Bronchial epithelial cell (primary cell): ENCODE measurements at regions not wholly inside any gene's neighbourhood (a gene's known extent, or its start where the extent isn't known, plus 50 kb on each side); places are given as distances from the start of the nearest gene placed in this dataset.

ENCODE experiments used
- DNase-seq: peaks from one replicate; pipeline ENCODE4 v3.0.0-alpha.2; 2010; ENCODE audit warnings: low read depth
- FAIRE-seq: peaks from 2 replicates; lab custom pipeline; 2011; peaks lifted over from hg19 to GRCh38; lab: Jason Lieb, UNC
- H3K27me3 ChIP-seq: 2 replicates; pipeline ENCODE4 v1.5.1; 2011; ENCODE audit warnings: low read length; ENCODE audit not compliant: control insufficient read depth, insufficient read depth
- H3K36me3 ChIP-seq: 2 replicates; pipeline ENCODE4 v1.5.1; 2011; ENCODE audit warnings: low read length; ENCODE audit not compliant: control insufficient read depth, insufficient read depth
- H3K4me3 ChIP-seq: 2 replicates; pipeline ENCODE4 v1.5.1; 2011; ENCODE audit warnings: mild to moderate bottlenecking, low read depth, low read length, control low read depth
- TF ChIP-seq, protein P1 (sequence below): IDR thresholded peaks from 2 replicates; pipeline ENCODE4 v1.5.1; 2011; ENCODE audit warnings: mild to moderate bottlenecking, moderate library complexity, low read length, control low read depth, inconsistent platforms; ENCODE audit not compliant: insufficient read depth, severe bottlenecking

- H3K4me3 ChIP-seq = no peak overlapping the region
- FAIRE-seq (no peak), DNase-seq (peak; percentile 21)
- TF ChIP-seq, protein P1, sequence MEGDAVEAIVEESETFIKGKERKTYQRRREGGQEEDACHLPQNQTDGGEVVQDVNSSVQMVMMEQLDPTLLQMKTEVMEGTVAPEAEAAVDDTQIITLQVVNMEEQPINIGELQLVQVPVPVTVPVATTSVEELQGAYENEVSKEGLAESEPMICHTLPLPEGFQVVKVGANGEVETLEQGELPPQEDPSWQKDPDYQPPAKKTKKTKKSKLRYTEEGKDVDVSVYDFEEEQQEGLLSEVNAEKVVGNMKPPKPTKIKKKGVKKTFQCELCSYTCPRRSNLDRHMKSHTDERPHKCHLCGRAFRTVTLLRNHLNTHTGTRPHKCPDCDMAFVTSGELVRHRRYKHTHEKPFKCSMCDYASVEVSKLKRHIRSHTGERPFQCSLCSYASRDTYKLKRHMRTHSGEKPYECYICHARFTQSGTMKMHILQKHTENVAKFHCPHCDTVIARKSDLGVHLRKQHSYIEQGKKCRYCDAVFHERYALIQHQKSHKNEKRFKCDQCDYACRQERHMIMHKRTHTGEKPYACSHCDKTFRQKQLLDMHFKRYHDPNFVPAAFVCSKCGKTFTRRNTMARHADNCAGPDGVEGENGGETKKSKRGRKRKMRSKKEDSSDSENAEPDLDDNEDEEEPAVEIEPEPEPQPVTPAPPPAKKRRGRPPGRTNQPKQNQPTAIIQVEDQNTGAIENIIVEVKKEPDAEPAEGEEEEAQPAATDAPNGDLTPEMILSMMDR = no peak
- H3K36me3 ChIP-seq = no peaks in the 10 kb centered on the region
- no peaks in the 10 kb centered on the region for H3K27me3 ChIP-seq
Observed at GRCh38 chr7:42414941-42415505, 178.0 kb upstream of the GLI3 start.

DNA sequence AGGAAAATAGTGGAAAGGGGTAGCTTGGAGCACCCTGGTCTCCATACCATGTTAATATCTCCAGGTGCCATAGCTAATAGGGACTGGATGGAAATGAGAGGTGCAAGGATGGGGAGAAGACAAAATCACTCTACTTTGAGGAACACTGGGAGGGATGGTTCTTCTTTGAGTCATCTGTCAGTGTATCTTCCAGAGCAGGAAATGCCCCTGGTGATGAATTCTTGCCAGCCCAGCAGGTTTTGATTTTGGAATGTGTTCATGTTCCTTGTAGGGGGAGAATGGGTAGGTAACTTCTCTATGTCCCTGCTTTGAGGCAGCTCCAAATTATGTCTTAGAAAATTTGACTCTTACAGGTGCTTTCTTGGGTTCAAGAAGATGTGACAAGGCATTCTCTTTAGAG lies 177.0 kb upstream of the GLI3 start:
- DNase-seq = peak; percentile 49
- TF ChIP-seq, protein P1 = no peak
- Histone ChIP-seq H3K27me3 (no peaks in the 10 kb centered on the region), H3K36me3 (no peaks in the 10 kb centered on the region), H3K4me3 (no peak overlapping the region)
- FAIRE-seq = no peak

DNA sequence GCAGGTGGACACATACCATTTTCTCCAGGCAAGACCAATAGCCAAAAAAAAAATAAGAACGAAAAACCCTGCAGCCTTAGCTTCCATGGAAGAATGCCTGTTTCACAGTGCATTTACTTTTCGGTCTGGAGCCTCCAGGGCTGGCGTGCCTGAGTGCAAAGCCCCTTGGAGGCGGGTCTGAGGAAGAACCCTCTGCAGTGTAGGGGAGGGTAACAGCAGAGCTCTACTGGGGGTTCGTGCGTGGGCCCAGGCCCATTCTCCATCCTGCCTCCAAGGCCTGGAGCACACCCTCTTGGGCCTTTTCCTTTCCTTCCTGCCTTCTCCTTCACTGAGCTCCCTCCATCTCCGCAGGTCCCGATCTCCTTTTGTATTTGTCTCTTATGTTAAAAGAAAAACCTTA lies 172.3 kb upstream of the GLI3 start:
- no peak for FAIRE-seq
- DNase-seq = no peak
- no peaks in the 10 kb centered on the region for H3K27me3 ChIP-seq
- no peaks in the 10 kb centered on the region for H3K36me3 ChIP-seq
- TF ChIP-seq, protein P1 = no peak
- no peak overlapping the region for H3K4me3 ChIP-seq

GRCh38 chr7:42407833-42408232 lies 170.8 kb upstream of the GLI3 start:
- TF ChIP-seq, protein P1 = no peak
- DNase-seq (peak; percentile 39), FAIRE-seq (no peak)
- Histone ChIP-seq H3K36me3 (no peaks in the 10 kb centered on the region), H3K27me3 (no peaks in the 10 kb centered on the region), H3K4me3 (no peak overlapping the region)

GRCh38 chr7:42407021-42407710 lies 170.2 kb upstream of the GLI3 start:
- Histone ChIP-seq H3K4me3 (no peak overlapping the region), H3K27me3 (no peaks in the 10 kb centered on the region), H3K36me3 (no peaks in the 10 kb centered on the region)
- no peak for DNase-seq
- TF ChIP-seq, protein P1 = no peak
- FAIRE-seq = peak; percentile 32
